HT-29 (cell line): ENCODE measurements at regions not wholly inside any gene's neighbourhood (a gene's known extent, or its start where the extent isn't known, plus 50 kb on each side); places are given as distances from the start of the nearest gene placed in this dataset.
"Not testable (repeated sequence)": the region's sequence is repeated elsewhere in the genome, so short reads cannot be mapped to it uniquely, and the experiment has no call there.

Source experiments
- DNase-seq: peaks from one replicate; pipeline ENCODE4 v3.0.0-alpha.2; 2015; ENCODE audit warnings: low spot score

- no peak for DNase-seq
These were observed 629.3 kb upstream of the NRP1 start for GRCh38 chr10:33963729-33964128.

GRCh38 chr10:33956322-33956721, 621.9 kb upstream of the NRP1 start:
- not testable (repeated sequence) for DNase-seq

- no peak for DNase-seq
These were observed 621.2 kb upstream of the NRP1 start for GRCh38 chr10:33955676-33956075.

GRCh38 chr10:33952692-33953360, 618.4 kb upstream of the NRP1 start:
- no peak for DNase-seq

- no peak for DNase-seq
These were observed 615.7 kb upstream of the NRP1 start for GRCh38 chr10:33950206-33950605.

- no peak for DNase-seq
These were observed 613.1 kb upstream of the NRP1 start for GRCh38 chr10:33947544-33947943.

GRCh38 chr10:33945051-33945450, 610.6 kb upstream of the NRP1 start:
- DNase-seq: no peak

GRCh38 chr10:33942508-33942907, 608.0 kb upstream of the NRP1 start:
- no peak for DNase-seq

GRCh38 chr10:33939892-33940291, 605.4 kb upstream of the NRP1 start:
- DNase-seq: no peak

- DNase-seq: no peak
These were observed 604.9 kb upstream of the NRP1 start for GRCh38 chr10:33939410-33939809.

GRCh38 chr10:33938001-33938400, 603.5 kb upstream of the NRP1 start:
- no peak for DNase-seq

- DNase-seq: no peak
These were observed 602.7 kb upstream of the NRP1 start for GRCh38 chr10:33937036-33937730.

- DNase-seq: no peak
These were observed 600.9 kb upstream of the NRP1 start for GRCh38 chr10:33935350-33935749.

GRCh38 chr10:33930079-33930478, 595.6 kb upstream of the NRP1 start:
- DNase-seq: no peak

- no peak for DNase-seq
These were observed 592.9 kb upstream of the NRP1 start for GRCh38 chr10:33927347-33927746.

- no peak for DNase-seq
These were observed 587.6 kb upstream of the NRP1 start for GRCh38 chr10:33921970-33922605.

GRCh38 chr10:33920351-33920750, 585.9 kb upstream of the NRP1 start:
- no peak for DNase-seq

GRCh38 chr10:33919244-33919643, 584.8 kb upstream of the NRP1 start:
- no peak for DNase-seq

- DNase-seq: no peak
These were observed 582.8 kb upstream of the NRP1 start for GRCh38 chr10:33917069-33917780.

- no peak for DNase-seq
These were observed 580.3 kb upstream of the NRP1 start for GRCh38 chr10:33914746-33915145.

- DNase-seq: no peak
These were observed 578.7 kb upstream of the NRP1 start for GRCh38 chr10:33913194-33913593.

GRCh38 chr10:33909476-33909875, 575.0 kb upstream of the NRP1 start:
- DNase-seq: not testable (repeated sequence)
